Endodermal cell (in vitro differentiated cells): ENCODE measurements at regions not wholly inside any gene's neighbourhood (a gene's known extent, or its start where the extent isn't known, plus 50 kb on each side); places are given as distances from the start of the nearest gene placed in this dataset.

Experiments
- DNase-seq: peaks from one replicate; pipeline ENCODE4 v3.0.0-alpha.2; 2017
- H3K27ac ChIP-seq: 2 replicates; pipeline ENCODE4 v1.5.1; 2013; ENCODE audit warnings: mild to moderate bottlenecking, low read depth, low read length, moderate library complexity
- H3K27me3 ChIP-seq: 2 replicates; pipeline ENCODE4 v1.6.1; 2013; ENCODE audit warnings: mild to moderate bottlenecking, low read length, moderate library complexity; ENCODE audit not compliant: insufficient read depth, control insufficient read depth, poor library complexity, severe bottlenecking
- H3K36me3 ChIP-seq: 2 replicates; pipeline ENCODE4 v1.7.0; 2013; ENCODE audit warnings: mild to moderate bottlenecking, low read length, moderate library complexity; ENCODE audit not compliant: control insufficient read depth, insufficient read depth
- H3K4me1 ChIP-seq: one replicate; pipeline ENCODE4 v1.7.0; 2013; ENCODE audit warnings: low read length; ENCODE audit not compliant: control insufficient read depth, insufficient read depth
- H3K4me3 ChIP-seq: 2 replicates; pipeline ENCODE4 v1.5.1; 2013; ENCODE audit warnings: mild to moderate bottlenecking, low read length, moderate library complexity
- H3K9ac ChIP-seq: 2 replicates; pipeline ENCODE4 v1.6.1; 2013; ENCODE audit warnings: mild to moderate bottlenecking, low read length, moderate library complexity; ENCODE audit not compliant: poor library complexity, severe bottlenecking; ENCODE audit errors: extremely low read depth
- H3K9me3 ChIP-seq: 2 replicates; pipeline ENCODE4 v1.6.1; 2013; ENCODE audit warnings: mild to moderate bottlenecking, low read length, moderate library complexity; ENCODE audit not compliant: control insufficient read depth
- H3K27ac Mint-ChIP-seq: 2 replicates; pipeline ENCODE4 v1.8.0; 2020; ENCODE audit warnings: mixed read lengths
- H3K27me3 Mint-ChIP-seq: 2 replicates; pipeline ENCODE4 v1.8.0; 2021; ENCODE audit warnings: mild to moderate bottlenecking, mixed read lengths; ENCODE audit not compliant: insufficient read depth
- H3K36me3 Mint-ChIP-seq: 2 replicates; pipeline ENCODE4 v1.8.0; 2020; ENCODE audit warnings: low read depth, mixed read lengths
- H3K4me1 Mint-ChIP-seq: 2 replicates; pipeline ENCODE4 v1.8.0; 2020; ENCODE audit warnings: mixed read lengths
- H3K4me3 Mint-ChIP-seq: 2 replicates; pipeline ENCODE4 v1.8.0; 2020; ENCODE audit warnings: mild to moderate bottlenecking, moderate library complexity, mixed read lengths
- H3K9me3 Mint-ChIP-seq: 2 replicates; pipeline ENCODE4 v1.8.0; 2020; ENCODE audit warnings: mild to moderate bottlenecking, mixed read lengths
- CTCF ChIP-seq: fragments of 200-600 bp; sonication (generic); conservative IDR thresholded peaks from 2 replicates; pipeline ENCODE4 v1.5.0; 2021; ENCODE audit warnings: antibody characterized with exemption, mild to moderate bottlenecking
- WGBS, 2 experiments: methylation state at CpG; one replicate each; pipeline versions ENCODE4 v1.1.5 to v1.1.7; 2013; ENCODE audit warnings: missing lambda C conversion rate in 2 of 2, mixed read lengths in 1 of 2; ENCODE audit not compliant: insufficient coverage in 1 of 2, insufficient read length in 1 of 2; 5-methylcytosine and 5-hydroxymethylcytosine counted together

- Mint-ChIP-seq H3K4me1 (no peaks in the 10 kb centered on the region), H3K36me3 (no peaks in the 10 kb centered on the region), H3K4me3 (no peak overlapping the region), H3K9me3 (peaks cover 52% of the 10 kb centered on the region), H3K27ac (no peak overlapping the region), H3K27me3 (no peaks in the 10 kb centered on the region)
- no peak overlapping the region for H3K4me3 ChIP-seq
- no peak overlapping the region for H3K27ac ChIP-seq
- 93% methylated on average over 1 of the region's 1 CpG; no CpG with 5 or more reads in 1 of the 2 experiments for WGBS, 2 experiments
- H3K9me3 ChIP-seq, result peaks cover 33% of the 10 kb centered on the region
- H3K9ac ChIP-seq, result no peak overlapping the region
- H3K4me1 ChIP-seq, result no peaks in the 10 kb centered on the region
- TF ChIP-seq CTCF, result no peak
- DNase-seq, result no peak
- H3K27me3 ChIP-seq, result no peaks in the 10 kb centered on the region
- H3K36me3 ChIP-seq, result no peaks in the 10 kb centered on the region
These were observed 1175.5 kb upstream of the ADGRB3 start for GRCh38 chr6:67459556-67459955.

DNA sequence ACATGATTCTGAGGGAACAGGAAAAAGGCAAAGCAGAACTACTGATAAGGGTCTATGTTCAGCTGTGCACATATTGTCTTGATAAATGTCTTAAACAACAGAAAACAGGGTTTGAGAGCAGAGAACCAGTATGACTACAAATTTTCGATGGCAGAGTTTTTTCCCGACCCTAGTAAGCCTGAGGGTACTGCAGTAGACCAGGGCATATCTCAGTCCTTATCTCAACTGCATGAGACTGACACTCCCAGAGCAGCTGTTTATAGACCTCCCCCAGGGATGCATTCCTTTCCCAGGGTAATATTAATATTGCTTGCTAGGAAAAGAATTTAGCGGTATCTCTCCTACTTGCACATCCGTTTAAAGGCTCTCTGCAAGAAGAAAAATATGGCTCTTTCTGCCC is 1176.8 kb upstream of the ADGRB3 start:
- Histone ChIP-seq H3K36me3 (no peaks in the 10 kb centered on the region), H3K9me3 (peaks cover 33% of the 10 kb centered on the region), H3K9ac (no peak overlapping the region), H3K4me1 (no peaks in the 10 kb centered on the region), H3K4me3 (peak overlapping the region; percentile 69), H3K27me3 (no peaks in the 10 kb centered on the region), H3K27ac (no peak overlapping the region)
- Mint-ChIP-seq H3K4me1 (no peaks in the 10 kb centered on the region), H3K4me3 (no peak overlapping the region), H3K27me3 (no peaks in the 10 kb centered on the region), H3K9me3 (peaks cover 52% of the 10 kb centered on the region), H3K36me3 (no peaks in the 10 kb centered on the region), H3K27ac (no peak overlapping the region)
- WGBS, 2 experiments, result 90 to 97% methylated on average over 4 of the region's 4 CpGs
- no peak for TF ChIP-seq CTCF
- DNase-seq, result no peak

DNA sequence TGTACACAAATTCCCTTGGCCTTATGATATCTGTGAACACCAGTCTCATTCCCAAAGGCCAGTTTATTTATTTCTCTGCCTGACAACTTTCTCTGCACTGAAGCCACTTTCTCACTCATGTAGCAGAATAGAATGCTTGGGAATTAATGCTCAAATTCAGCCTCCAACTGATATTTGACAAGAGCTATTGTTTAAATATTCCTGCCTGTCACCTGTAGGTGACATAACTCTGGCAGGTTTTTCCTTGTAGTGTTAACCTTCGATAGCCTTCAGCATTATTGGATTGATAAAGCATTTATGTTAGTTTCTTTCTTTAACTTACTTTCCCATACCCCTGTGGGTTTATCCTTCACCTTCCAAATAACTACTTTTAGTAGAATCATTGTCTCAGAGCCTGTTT is 1183.2 kb upstream of the ADGRB3 start:
- no peak for TF ChIP-seq CTCF
- WGBS, 2 experiments, result no CpG with 5 or more reads among the region's 1 CpG
- Mint-ChIP-seq H3K36me3 (no peaks in the 10 kb centered on the region), H3K4me3 (no peak overlapping the region), H3K27me3 (no peaks in the 10 kb centered on the region), H3K4me1 (no peaks in the 10 kb centered on the region), H3K27ac (no peak overlapping the region), H3K9me3 (peaks cover 5% of the 10 kb centered on the region)
- H3K9me3 ChIP-seq, result peaks cover 4% of the 10 kb centered on the region
- no peak overlapping the region for H3K4me3 ChIP-seq
- H3K36me3 ChIP-seq, result no peaks in the 10 kb centered on the region
- no peak for DNase-seq
- no peak overlapping the region for H3K27ac ChIP-seq
- H3K4me1 ChIP-seq, result no peaks in the 10 kb centered on the region
- H3K27me3 ChIP-seq, result no peaks in the 10 kb centered on the region
- H3K9ac ChIP-seq, result no peak overlapping the region
